ENCODE measurements at regions not wholly inside any gene's neighbourhood (a gene's known extent, or its start where the extent isn't known, plus 50 kb on each side); places are given as distances from the start of the nearest gene placed in this dataset.

DNA sequence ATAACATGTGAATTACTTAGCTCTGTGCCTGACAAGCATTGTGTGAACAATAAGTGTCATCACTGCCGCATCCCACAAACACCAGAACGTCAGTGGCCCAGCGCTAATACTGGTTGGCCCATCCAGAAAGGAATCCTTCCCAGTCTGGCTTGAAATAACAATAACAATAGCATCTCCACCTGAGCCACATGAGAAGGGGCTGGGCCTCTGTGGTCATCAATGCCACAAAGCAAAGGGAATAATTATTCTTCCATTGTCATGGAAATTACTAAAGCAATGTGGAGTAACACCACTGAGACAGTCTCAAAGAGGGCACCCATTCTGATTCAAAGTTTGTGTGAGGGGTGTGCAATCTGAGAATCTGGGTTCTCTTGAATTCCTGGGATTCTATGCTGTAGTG is 105.7 kb upstream of the INHBA start:
- Histone ChIP-seq H3K27me3 (no peaks in the 10 kb centered on the region), H3K27ac (no peak overlapping the region), H3K36me3 (no peaks in the 10 kb centered on the region), H3K4me1 (no peaks in the 10 kb centered on the region), H3K9ac (ENCODE audit: low read depth in 2 of 2, low read length in 2 of 2) (no peak overlapping the region), H3K9me3 (no peaks in the 10 kb centered on the region), H3K4me3 (no peak overlapping the region)
- TF ChIP-seq, protein P1, sequence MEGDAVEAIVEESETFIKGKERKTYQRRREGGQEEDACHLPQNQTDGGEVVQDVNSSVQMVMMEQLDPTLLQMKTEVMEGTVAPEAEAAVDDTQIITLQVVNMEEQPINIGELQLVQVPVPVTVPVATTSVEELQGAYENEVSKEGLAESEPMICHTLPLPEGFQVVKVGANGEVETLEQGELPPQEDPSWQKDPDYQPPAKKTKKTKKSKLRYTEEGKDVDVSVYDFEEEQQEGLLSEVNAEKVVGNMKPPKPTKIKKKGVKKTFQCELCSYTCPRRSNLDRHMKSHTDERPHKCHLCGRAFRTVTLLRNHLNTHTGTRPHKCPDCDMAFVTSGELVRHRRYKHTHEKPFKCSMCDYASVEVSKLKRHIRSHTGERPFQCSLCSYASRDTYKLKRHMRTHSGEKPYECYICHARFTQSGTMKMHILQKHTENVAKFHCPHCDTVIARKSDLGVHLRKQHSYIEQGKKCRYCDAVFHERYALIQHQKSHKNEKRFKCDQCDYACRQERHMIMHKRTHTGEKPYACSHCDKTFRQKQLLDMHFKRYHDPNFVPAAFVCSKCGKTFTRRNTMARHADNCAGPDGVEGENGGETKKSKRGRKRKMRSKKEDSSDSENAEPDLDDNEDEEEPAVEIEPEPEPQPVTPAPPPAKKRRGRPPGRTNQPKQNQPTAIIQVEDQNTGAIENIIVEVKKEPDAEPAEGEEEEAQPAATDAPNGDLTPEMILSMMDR (IDR thresholded peaks at IDR 0.05), result no peak
- intact Hi-C loops (cut with DNase I), result no loop called here
- no peak for DNase-seq

GRCh38 chr7:41803569-41803968 is 100.7 kb upstream of the INHBA start:
- intact Hi-C loops (cut with DNase I), result no loop called here
- H3K4me3 ChIP-seq, result no peak overlapping the region
- TF ChIP-seq, protein P1 (IDR thresholded peaks at IDR 0.05), result no peak
- no peak overlapping the region for H3K27ac ChIP-seq
- no peaks in the 10 kb centered on the region for H3K4me1 ChIP-seq
- no peak overlapping the region for H3K9ac ChIP-seq (ENCODE audit: low read depth in 2 of 2, low read length in 2 of 2)
- H3K27me3 ChIP-seq, result no peaks in the 10 kb centered on the region
- DNase-seq, result no peak
- H3K36me3 ChIP-seq, result no peaks in the 10 kb centered on the region
- no peaks in the 10 kb centered on the region for H3K9me3 ChIP-seq

GRCh38 chr7:41796331-41796730 is 93.4 kb upstream of the INHBA start:
- Histone ChIP-seq H3K27ac (no peak overlapping the region), H3K9ac (ENCODE audit: low read depth in 2 of 2, low read length in 2 of 2) (no peak overlapping the region), H3K36me3 (no peaks in the 10 kb centered on the region), H3K27me3 (no peaks in the 10 kb centered on the region), H3K4me1 (no peaks in the 10 kb centered on the region), H3K9me3 (no peaks in the 10 kb centered on the region), H3K4me3 (no peak overlapping the region)
- DNase-seq, result no peak
- TF ChIP-seq, protein P1 (IDR thresholded peaks at IDR 0.05), result no peak
- intact Hi-C loops (cut with DNase I), result no loop called here

DNA sequence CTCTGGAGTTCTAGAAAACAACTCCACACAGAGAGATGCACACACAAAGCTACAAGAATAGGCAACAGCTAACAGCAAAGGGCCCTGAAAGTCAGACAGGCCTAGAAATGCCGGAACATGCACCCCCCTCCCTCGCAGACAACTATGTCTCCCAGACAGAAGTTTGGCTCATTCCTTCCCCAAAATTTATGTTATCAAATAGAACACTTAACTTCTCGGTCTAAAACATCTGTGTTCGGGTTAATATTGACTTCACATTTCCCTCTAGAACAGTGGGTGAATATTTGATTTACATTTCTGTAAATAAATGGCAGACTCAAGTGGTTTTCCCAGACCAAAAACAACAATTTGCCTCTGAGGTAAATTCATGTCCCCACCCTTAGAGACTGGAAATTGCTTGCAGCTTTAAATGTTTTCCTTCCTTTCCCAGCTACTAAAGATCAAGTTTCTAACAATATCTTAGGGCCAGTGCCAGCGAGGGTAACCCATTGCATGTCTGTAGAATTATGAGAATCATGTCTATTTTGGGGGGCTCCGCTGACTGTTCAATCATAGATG is 92.5 kb upstream of the INHBA start:
- H3K9ac ChIP-seq (ENCODE audit: low read depth in 2 of 2, low read length in 2 of 2), result no peak overlapping the region
- no peaks in the 10 kb centered on the region for H3K9me3 ChIP-seq
- TF ChIP-seq, protein P1 (IDR thresholded peaks at IDR 0.05), result no peak
- DNase-seq, result no peak
- no peaks in the 10 kb centered on the region for H3K36me3 ChIP-seq
- H3K4me3 ChIP-seq, result no peak overlapping the region
- H3K27ac ChIP-seq, result no peak overlapping the region
- H3K4me1 ChIP-seq, result no peaks in the 10 kb centered on the region
- no peaks in the 10 kb centered on the region for H3K27me3 ChIP-seq
- intact Hi-C loops (cut with DNase I), result no loop called here

- intact Hi-C loops (cut with DNase I), result no loop called here
- Histone ChIP-seq H3K9me3 (no peaks in the 10 kb centered on the region), H3K9ac (ENCODE audit: low read depth in 2 of 2, low read length in 2 of 2) (no peak overlapping the region), H3K4me1 (no peaks in the 10 kb centered on the region), H3K4me3 (no peak overlapping the region), H3K36me3 (no peaks in the 10 kb centered on the region), H3K27me3 (no peaks in the 10 kb centered on the region), H3K27ac (no peak overlapping the region)
- TF ChIP-seq, protein P1 (IDR thresholded peaks at IDR 0.05), result no peak
- no peak for DNase-seq
Observed at GRCh38 chr7:41793556-41793955, 90.7 kb upstream of the INHBA start.
